ENCODE measurements at regions not wholly inside any gene's neighbourhood (a gene's known extent, or its start where the extent isn't known, plus 50 kb on each side); places are given as distances from the start of the nearest gene placed in this dataset.

DNA sequence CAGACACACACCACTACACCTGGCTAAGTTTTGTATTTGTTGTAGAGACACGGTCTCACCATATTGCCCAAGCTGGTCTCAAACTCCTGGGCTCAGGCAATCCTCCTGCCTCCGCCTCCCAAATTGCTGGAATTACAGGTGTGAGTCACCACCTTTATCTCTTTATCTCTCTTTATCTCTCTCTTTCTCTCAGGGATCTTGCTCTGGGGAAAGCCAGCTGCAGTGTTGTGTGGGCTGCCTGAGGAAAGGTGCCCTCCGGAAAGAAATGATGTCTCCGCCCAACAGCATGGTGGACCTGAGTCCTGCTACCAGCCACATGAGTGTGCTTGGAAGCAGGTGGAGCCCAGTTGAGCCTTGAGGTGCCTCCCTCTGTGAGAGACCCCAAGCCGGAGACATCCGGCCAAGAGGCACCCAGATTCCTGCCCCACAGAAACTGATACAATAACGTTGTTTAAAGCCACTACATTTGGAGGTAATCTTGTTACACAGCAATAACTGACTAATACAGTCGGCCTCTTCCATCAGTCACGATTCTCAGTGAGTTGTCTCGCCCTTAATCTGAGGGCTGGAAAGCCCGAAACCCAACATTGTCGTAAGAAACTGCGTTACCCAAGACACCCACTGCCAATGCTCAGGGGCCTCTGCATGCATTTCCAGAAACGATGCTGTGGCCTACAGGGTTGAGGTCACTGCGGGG is 68.0 kb upstream of the RPH3AL start:
- WGBS, 3 donors = 89 to 95% (median 94%) methylated on average over 15 of the region's 15 CpGs

GRCh38 chr17:419073-419735 is 66.6 kb upstream of the RPH3AL start:
- ATAC-seq = no peak
- H3K4me1 ChIP-seq = no peaks in the 10 kb centered on the region
- intact Hi-C loops (cut with DNase I) = no loop called here
- peaks cover 0 to 7% of the 10 kb centered on the region in 2 donors for H3K36me3 ChIP-seq (ENCODE audit: insufficient read depth in 1 of 2, low read depth in 1 of 2)
- peaks cover 0 to 3% (median 2%) of the 10 kb centered on the region in 3 donors for H3K27me3 ChIP-seq (ENCODE audit: insufficient read depth in 3 of 3, low read length in 2 of 3)
- 84 to 89% (median 89%) methylated on average over 13 of the region's 13 CpGs for WGBS, 3 donors
- no peak overlapping the region for H3K27ac ChIP-seq
- no peak overlapping the region for H3K4me3 ChIP-seq
- no peak for DNase-seq
- H3K9me3 ChIP-seq = no peaks in the 10 kb centered on the region
- TF ChIP-seq, protein P1, sequence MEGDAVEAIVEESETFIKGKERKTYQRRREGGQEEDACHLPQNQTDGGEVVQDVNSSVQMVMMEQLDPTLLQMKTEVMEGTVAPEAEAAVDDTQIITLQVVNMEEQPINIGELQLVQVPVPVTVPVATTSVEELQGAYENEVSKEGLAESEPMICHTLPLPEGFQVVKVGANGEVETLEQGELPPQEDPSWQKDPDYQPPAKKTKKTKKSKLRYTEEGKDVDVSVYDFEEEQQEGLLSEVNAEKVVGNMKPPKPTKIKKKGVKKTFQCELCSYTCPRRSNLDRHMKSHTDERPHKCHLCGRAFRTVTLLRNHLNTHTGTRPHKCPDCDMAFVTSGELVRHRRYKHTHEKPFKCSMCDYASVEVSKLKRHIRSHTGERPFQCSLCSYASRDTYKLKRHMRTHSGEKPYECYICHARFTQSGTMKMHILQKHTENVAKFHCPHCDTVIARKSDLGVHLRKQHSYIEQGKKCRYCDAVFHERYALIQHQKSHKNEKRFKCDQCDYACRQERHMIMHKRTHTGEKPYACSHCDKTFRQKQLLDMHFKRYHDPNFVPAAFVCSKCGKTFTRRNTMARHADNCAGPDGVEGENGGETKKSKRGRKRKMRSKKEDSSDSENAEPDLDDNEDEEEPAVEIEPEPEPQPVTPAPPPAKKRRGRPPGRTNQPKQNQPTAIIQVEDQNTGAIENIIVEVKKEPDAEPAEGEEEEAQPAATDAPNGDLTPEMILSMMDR (IDR thresholded peaks at IDR 0.05) = no peak

More for the DNA sequence above, 68.0 kb upstream of the RPH3AL start:
- ATAC-seq (no peak), DNase-seq (no peak)
- intact Hi-C loops (cut with DNase I) = no loop called here
- no peaks in the 10 kb centered on the region for H3K9me3 ChIP-seq
- H3K36me3 ChIP-seq (ENCODE audit: insufficient read depth in 1 of 2, low read depth in 1 of 2) = no peaks in the 10 kb centered on the region
- no peak overlapping the region for H3K27ac ChIP-seq
- no peak overlapping the region for H3K4me3 ChIP-seq
- H3K27me3 ChIP-seq (ENCODE audit: insufficient read depth in 3 of 3, low read length in 2 of 3) = peaks cover 0 to 3% (median 2%) of the 10 kb centered on the region in 3 donors
- no peaks in the 10 kb centered on the region for H3K4me1 ChIP-seq
- TF ChIP-seq, protein P1 (IDR thresholded peaks at IDR 0.05) = no peak

GRCh38 chr17:418421-418751 is 65.8 kb upstream of the RPH3AL start:
- H3K27ac ChIP-seq = no peak overlapping the region
- ATAC-seq = no peak

DNA sequence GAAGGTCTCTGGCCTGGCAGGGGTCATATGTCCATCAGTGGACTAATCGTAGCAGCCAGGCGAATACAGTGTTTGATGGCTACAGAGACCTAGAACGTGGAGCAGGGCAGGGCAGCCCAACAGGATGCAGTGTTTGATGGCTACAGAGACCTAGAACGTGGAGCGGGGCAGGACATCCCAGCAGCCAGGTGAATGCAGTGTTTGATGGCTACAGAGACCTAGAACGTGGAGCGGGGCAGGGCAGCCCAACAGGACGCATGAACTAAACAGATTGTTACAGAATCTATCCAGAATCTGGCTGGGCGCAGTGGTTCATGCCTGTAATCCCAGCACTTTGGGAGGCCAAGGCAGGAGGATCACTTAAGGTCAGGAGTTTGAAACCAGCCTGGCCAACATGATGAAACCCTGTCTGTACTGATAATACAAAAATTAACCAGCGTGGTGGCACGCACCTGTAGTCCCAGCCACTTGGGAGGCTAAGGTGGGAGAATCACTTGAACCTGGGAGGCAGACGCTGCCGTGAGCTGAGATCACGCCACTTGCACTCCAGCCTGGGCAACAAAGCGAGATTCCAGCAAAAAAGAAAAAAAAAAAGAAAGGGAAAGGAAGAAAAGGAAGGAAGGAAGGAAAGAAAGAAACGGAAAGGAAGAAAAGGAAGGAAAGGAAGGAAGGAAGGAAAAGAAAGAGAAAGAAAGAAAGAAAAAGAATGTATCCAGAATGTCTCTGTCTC is 65.2 kb upstream of the RPH3AL start:
- DNase-seq = no peak
- TF ChIP-seq, protein P1 (IDR thresholded peaks at IDR 0.05) = no peak
- intact Hi-C loops (cut with DNase I) = no loop called here
- Histone ChIP-seq H3K36me3 (ENCODE audit: insufficient read depth in 1 of 2, low read depth in 1 of 2) (peaks cover 0 to 12% of the 10 kb centered on the region in 2 donors), H3K9me3 (no peaks in the 10 kb centered on the region), H3K4me3 (no peak overlapping the region), H3K4me1 (no peaks in the 10 kb centered on the region), H3K27ac (no peak overlapping the region), H3K27me3 (ENCODE audit: insufficient read depth in 3 of 3, low read length in 2 of 3) (peaks cover 0 to 3% (median 2%) of the 10 kb centered on the region in 3 donors)
- no peak for ATAC-seq
- WGBS, 3 donors = 88 to 93% (median 88%) methylated on average over 16 of the region's 16 CpGs

More at GRCh38 chr17:418421-418751, 65.8 kb upstream of the RPH3AL start:
- DNase-seq = no peak
- WGBS, 3 donors = 67 to 81% (median 76%) methylated on average over 8 of the region's 8 CpGs
- peaks cover 0 to 3% (median 2%) of the 10 kb centered on the region in 3 donors for H3K27me3 ChIP-seq (ENCODE audit: insufficient read depth in 3 of 3, low read length in 2 of 3)
- peaks cover 0 to 12% of the 10 kb centered on the region in 2 donors for H3K36me3 ChIP-seq (ENCODE audit: insufficient read depth in 1 of 2, low read depth in 1 of 2)
- no peaks in the 10 kb centered on the region for H3K4me1 ChIP-seq
- H3K9me3 ChIP-seq = no peaks in the 10 kb centered on the region
- H3K4me3 ChIP-seq = no peak overlapping the region
- intact Hi-C loops (cut with DNase I) = no loop called here
- TF ChIP-seq, protein P1 (IDR thresholded peaks at IDR 0.05) = no peak
